Stimulated activated naive B cell treated with anti-CD40 and anti-IgM and Interleukin-4, amounts not matched to agents 10 μg/mL and 1 μg/mL and 100 μg/mL, for 72 hours (primary cell): ENCODE measurements at regions not wholly inside any gene's neighbourhood (a gene's known extent, or its start where the extent isn't known, plus 50 kb on each side); places are given as distances from the start of the nearest gene placed in this dataset.
"Not testable (repeated sequence)": the region's sequence is repeated elsewhere in the genome, so short reads cannot be mapped to it uniquely, and the experiment has no call there.

Experiments used
- ATAC-seq, 2 donors: fragments of 150-1000 bp; cut with Tn5 transposase; replicated peaks; 2 replicates each; pipeline ENCODE4 v1.10.0; 2021; ENCODE audit warnings: moderate library complexity in 1 of 2
- DNase-seq: peaks from one replicate; pipeline ENCODE4 v3.0.0; 2021
- H3K27ac Mint-ChIP-seq: one replicate; pipeline ENCODE4 v1.8.0; 2022; ENCODE audit warnings: mild to moderate bottlenecking, mixed read lengths
- H3K27me3 Mint-ChIP-seq, 2 donors: one replicate each; pipeline ENCODE4 v1.8.0; 2022; ENCODE audit warnings: mixed read lengths in 2 of 2
- H3K36me3 Mint-ChIP-seq, 2 donors: one replicate each; pipeline ENCODE4 v1.8.0; 2022; ENCODE audit warnings: mixed read lengths in 2 of 2, mild to moderate bottlenecking in 1 of 2
- H3K4me1 Mint-ChIP-seq, 2 donors: one replicate each; pipeline ENCODE4 v1.8.0; 2022; ENCODE audit warnings: mixed read lengths in 2 of 2, mild to moderate bottlenecking in 1 of 2
- H3K4me3 Mint-ChIP-seq, 2 donors: one replicate each; pipeline ENCODE4 v1.8.0; 2022; ENCODE audit warnings: mild to moderate bottlenecking in 2 of 2, mixed read lengths in 2 of 2, moderate library complexity in 1 of 2
- H3K9me3 Mint-ChIP-seq, 2 donors: one replicate each; pipeline ENCODE4 v1.8.0; 2022; ENCODE audit warnings: mixed read lengths in 2 of 2, mild to moderate bottlenecking in 1 of 2

GRCh38 chr1:172823534-172823933 lies 164.6 kb downstream of the FASLG start:
- DNase-seq, result no peak
- Mint-ChIP-seq H3K27ac (no peak overlapping the region), H3K4me3 (no peak overlapping the region)

DNA sequence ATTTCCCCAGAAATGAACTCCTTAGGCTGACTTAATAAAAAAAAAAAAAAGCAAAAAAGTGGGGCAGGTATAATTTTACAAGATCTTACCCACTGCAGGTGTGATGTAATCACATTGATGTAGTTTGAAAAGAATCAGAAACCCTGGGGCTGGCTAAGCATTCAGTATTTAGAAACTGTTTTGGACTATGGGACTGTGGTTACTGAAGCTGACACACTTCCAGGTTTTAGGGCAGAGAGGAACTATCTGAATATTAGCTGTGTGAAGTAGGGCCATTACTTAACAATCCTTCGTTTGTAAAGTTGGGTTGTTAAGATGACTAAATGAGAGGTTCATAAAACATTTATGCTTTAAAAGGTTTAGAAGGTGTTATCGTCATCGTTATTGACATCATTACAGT lies 165.3 kb downstream of the FASLG start:
- Mint-ChIP-seq H3K4me3 (no peak overlapping the region), H3K9me3 (no peaks in the 10 kb centered on the region), H3K4me1 (peaks cover 14 to 23% of the 10 kb centered on the region in 2 donors), H3K36me3 (no peaks in the 10 kb centered on the region), H3K27ac (no peak overlapping the region), H3K27me3 (no peaks in the 10 kb centered on the region)
- ATAC-seq (no peak), DNase-seq (no peak)

More at GRCh38 chr1:172823534-172823933, 164.6 kb downstream of the FASLG start:
- H3K9me3 Mint-ChIP-seq, result no peaks in the 10 kb centered on the region
- no peaks in the 10 kb centered on the region for H3K36me3 Mint-ChIP-seq
- ATAC-seq, result no peak
- H3K27me3 Mint-ChIP-seq, result no peaks in the 10 kb centered on the region
- peaks cover 14 to 25% of the 10 kb centered on the region in 2 donors for H3K4me1 Mint-ChIP-seq

- Mint-ChIP-seq H3K27me3 (no peaks in the 10 kb centered on the region), H3K4me3 (no peak overlapping the region), H3K27ac (no peak overlapping the region), H3K36me3 (no peaks in the 10 kb centered on the region), H3K9me3 (no peaks in the 10 kb centered on the region), H3K4me1 (peaks cover 4 to 8% of the 10 kb centered on the region in 2 donors)
- peak; percentile 76 to 78 for ATAC-seq
- DNase-seq, result no peak
Measured at GRCh38 chr1:172826096-172826741, 167.3 kb downstream of the FASLG start.

- no peaks in the 10 kb centered on the region for H3K36me3 Mint-ChIP-seq
- H3K27ac Mint-ChIP-seq, result no peak overlapping the region
- H3K9me3 Mint-ChIP-seq, result no peaks in the 10 kb centered on the region
- H3K4me3 Mint-ChIP-seq, result no peak overlapping the region
- DNase-seq (no peak), ATAC-seq (no peak)
- peaks cover 5 to 13% of the 10 kb centered on the region in 2 donors for H3K4me1 Mint-ChIP-seq
- H3K27me3 Mint-ChIP-seq, result no peaks in the 10 kb centered on the region
Measured at GRCh38 chr1:172827301-172827700, 168.4 kb downstream of the FASLG start.

DNA sequence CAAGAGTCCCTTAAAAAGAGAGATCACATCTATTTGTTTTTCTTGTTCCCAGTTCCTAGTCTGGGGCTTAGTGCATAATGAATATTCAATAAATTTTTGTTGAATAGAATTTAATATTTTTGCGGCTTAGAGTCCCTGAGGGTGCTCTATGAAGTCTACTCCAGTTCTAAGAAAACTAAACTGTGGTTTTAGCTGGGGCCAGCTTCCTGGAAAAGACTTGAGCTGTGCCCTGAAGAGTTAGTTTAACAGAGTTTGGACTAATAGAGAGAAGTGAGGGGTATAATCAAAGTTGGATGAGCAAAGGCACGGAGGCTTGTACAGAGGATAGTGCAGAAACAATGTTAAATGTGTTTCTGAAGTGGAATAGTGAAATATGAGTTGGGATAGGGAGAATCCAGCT lies 168.9 kb downstream of the FASLG start:
- Mint-ChIP-seq H3K4me3 (no peak overlapping the region), H3K27me3 (no peaks in the 10 kb centered on the region), H3K4me1 (peaks cover 8 to 18% of the 10 kb centered on the region in 2 donors), H3K36me3 (no peaks in the 10 kb centered on the region), H3K27ac (no peak overlapping the region), H3K9me3 (no peaks in the 10 kb centered on the region)
- DNase-seq, result no peak
- no peak for ATAC-seq

- H3K27me3 Mint-ChIP-seq, result no peaks in the 10 kb centered on the region
- peaks cover 4 to 14% of the 10 kb centered on the region in 2 donors for H3K4me1 Mint-ChIP-seq
- H3K9me3 Mint-ChIP-seq, result no peaks in the 10 kb centered on the region
- H3K27ac Mint-ChIP-seq, result peak overlapping the region; percentile 42
- no peaks in the 10 kb centered on the region for H3K36me3 Mint-ChIP-seq
- H3K4me3 Mint-ChIP-seq, result no peak overlapping the region
- DNase-seq (peak; percentile 47), ATAC-seq (peak; percentile 93 to 95)
Measured at GRCh38 chr1:172832006-172832725, 173.3 kb downstream of the FASLG start.

- DNase-seq, result no peak
- no peaks in the 10 kb centered on the region for H3K27me3 Mint-ChIP-seq
- H3K27ac Mint-ChIP-seq, result no peak overlapping the region
- H3K4me1 Mint-ChIP-seq, result peaks cover 9 to 19% of the 10 kb centered on the region in 2 donors
- no peaks in the 10 kb centered on the region for H3K9me3 Mint-ChIP-seq
- no peaks in the 10 kb centered on the region for H3K36me3 Mint-ChIP-seq
- no peak for ATAC-seq
- H3K4me3 Mint-ChIP-seq, result no peak overlapping the region
Measured at GRCh38 chr1:172833954-172834353, 175.1 kb downstream of the FASLG start.

DNA sequence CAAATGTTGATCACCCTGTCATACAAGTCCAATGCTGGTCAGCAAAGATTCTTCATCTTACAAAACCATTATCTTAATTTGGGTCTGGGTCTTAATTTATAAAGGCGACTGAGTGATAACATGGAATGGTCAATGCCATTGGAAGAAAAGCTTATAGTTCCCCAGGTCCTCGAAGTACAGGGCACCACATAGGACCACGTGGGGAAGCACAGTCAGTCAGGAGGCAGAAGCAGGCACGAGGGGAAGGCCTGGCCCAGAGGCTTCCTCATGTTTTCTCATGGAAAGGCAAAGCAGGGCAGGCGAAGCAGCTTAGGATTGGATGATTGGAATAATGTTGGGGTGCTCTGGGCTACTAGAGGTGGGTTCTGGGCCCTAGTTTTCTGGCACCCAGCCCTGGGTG lies 175.7 kb downstream of the FASLG start:
- no peaks in the 10 kb centered on the region for H3K9me3 Mint-ChIP-seq
- DNase-seq (no peak), ATAC-seq (no peak)
- H3K27ac Mint-ChIP-seq, result no peak overlapping the region
- no peaks in the 10 kb centered on the region for H3K36me3 Mint-ChIP-seq
- H3K4me1 Mint-ChIP-seq, result peaks cover 10 to 21% of the 10 kb centered on the region in 2 donors
- no peaks in the 10 kb centered on the region for H3K27me3 Mint-ChIP-seq
- no peak overlapping the region for H3K4me3 Mint-ChIP-seq

- DNase-seq (no peak), ATAC-seq (no peak)
- Mint-ChIP-seq H3K4me1 (peaks cover 10 to 21% of the 10 kb centered on the region in 2 donors), H3K4me3 (no peak overlapping the region), H3K27me3 (no peaks in the 10 kb centered on the region), H3K36me3 (no peaks in the 10 kb centered on the region), H3K9me3 (no peaks in the 10 kb centered on the region), H3K27ac (no peak overlapping the region)
Measured at GRCh38 chr1:172835834-172836233, 176.9 kb downstream of the FASLG start.

- Mint-ChIP-seq H3K27ac (no peak overlapping the region), H3K4me1 (peaks cover 7 to 11% of the 10 kb centered on the region in 2 donors), H3K27me3 (peaks cover 0 to 4% of the 10 kb centered on the region in 2 donors), H3K9me3 (no peaks in the 10 kb centered on the region), H3K4me3 (no peak overlapping the region), H3K36me3 (no peaks in the 10 kb centered on the region)
- ATAC-seq, result peak; percentile 97 to 98
- no peak for DNase-seq
Measured at GRCh38 chr1:172837816-172838679, 179.1 kb downstream of the FASLG start.

- Mint-ChIP-seq H3K4me1 (peaks cover 7 to 11% of the 10 kb centered on the region in 2 donors), H3K36me3 (no peaks in the 10 kb centered on the region), H3K9me3 (no peaks in the 10 kb centered on the region), H3K27me3 (peaks cover 0 to 4% of the 10 kb centered on the region in 2 donors), H3K4me3 (no peak overlapping the region), H3K27ac (no peak overlapping the region)
- ATAC-seq (no peak), DNase-seq (no peak)
Measured at GRCh38 chr1:172838680-172839313, 179.9 kb downstream of the FASLG start.

GRCh38 chr1:172839639-172840038 lies 180.7 kb downstream of the FASLG start:
- not testable (repeated sequence) for H3K27me3 Mint-ChIP-seq, H3K27ac Mint-ChIP-seq, DNase-seq, H3K9me3 Mint-ChIP-seq, H3K4me3 Mint-ChIP-seq, H3K36me3 Mint-ChIP-seq, ATAC-seq
- H3K4me1 Mint-ChIP-seq, result peaks cover 9 to 14% of the 10 kb centered on the region in 2 donors

DNA sequence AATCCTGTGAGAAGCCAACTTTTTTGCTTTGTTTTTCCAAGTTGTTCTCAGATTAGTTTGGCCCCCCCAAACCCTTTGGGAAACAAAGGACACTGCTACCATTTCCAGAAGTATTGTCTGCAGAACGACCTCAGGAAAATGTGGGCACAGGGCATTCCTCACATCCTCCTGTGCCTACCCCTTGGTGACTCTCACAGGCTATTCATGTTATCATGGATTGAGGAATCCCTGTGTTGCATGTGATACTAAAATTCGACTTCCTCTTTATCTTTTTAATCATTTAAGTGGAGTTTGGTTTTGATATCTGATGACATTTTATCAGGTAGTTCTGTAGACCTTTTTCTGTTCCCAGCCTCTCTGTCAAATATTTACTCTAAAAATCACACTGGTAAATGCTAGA lies 184.5 kb downstream of the FASLG start:
- ATAC-seq (no peak), DNase-seq (no peak)
- H3K36me3 Mint-ChIP-seq, result no peaks in the 10 kb centered on the region
- peaks cover 15 to 24% of the 10 kb centered on the region in 2 donors for H3K4me1 Mint-ChIP-seq
- peaks cover 0 to 4% of the 10 kb centered on the region in 2 donors for H3K27me3 Mint-ChIP-seq
- no peaks in the 10 kb centered on the region for H3K9me3 Mint-ChIP-seq
- no peak overlapping the region for H3K27ac Mint-ChIP-seq
- no peak overlapping the region for H3K4me3 Mint-ChIP-seq

DNA sequence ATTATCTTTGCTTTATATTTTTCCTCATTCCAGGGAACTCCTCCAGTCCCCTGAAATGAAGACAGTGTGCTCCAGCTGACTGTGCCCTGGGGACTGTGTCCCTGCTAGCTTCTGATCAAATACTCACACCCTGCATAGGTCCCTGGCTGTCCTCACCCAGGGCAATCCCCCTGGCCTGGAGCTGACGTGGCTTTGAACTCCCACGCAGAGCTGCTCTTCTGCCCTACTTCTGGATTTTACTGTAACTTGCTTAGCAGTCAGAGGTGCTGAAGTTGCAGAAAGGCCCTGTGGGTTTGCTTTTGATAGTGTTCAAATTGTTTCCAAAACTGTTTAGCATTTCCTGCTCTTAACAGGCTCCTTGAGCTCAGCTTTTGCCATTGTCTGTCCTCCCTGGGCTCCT lies 186.5 kb downstream of the FASLG start:
- H3K27ac Mint-ChIP-seq, result no peak overlapping the region
- H3K36me3 Mint-ChIP-seq, result no peaks in the 10 kb centered on the region
- H3K9me3 Mint-ChIP-seq, result no peaks in the 10 kb centered on the region
- ATAC-seq (peak; percentile 81 to 97), DNase-seq (peak; percentile 36)
- H3K4me3 Mint-ChIP-seq, result no peak overlapping the region
- H3K4me1 Mint-ChIP-seq, result peaks cover 9 to 17% of the 10 kb centered on the region in 2 donors
- peaks cover 0 to 4% of the 10 kb centered on the region in 2 donors for H3K27me3 Mint-ChIP-seq
